HG02571 (cell line): ENCODE measurements at regions not wholly inside any gene's neighbourhood (a gene's known extent, or its start where the extent isn't known, plus 50 kb on each side); places are given as distances from the start of the nearest gene placed in this dataset.
"Not testable (repeated sequence)": the region's sequence is repeated elsewhere in the genome, so short reads cannot be mapped to it uniquely, and the experiment has no call there.

Source experiments
- ATAC-seq: cut with Tn5 transposase; IDR thresholded peaks from one replicate; pipeline ENCODE4 v1.9.1; 2021; ENCODE audit warnings: mild to moderate bottlenecking, moderate library complexity; ENCODE audit not compliant: unreplicated experiment

- ATAC-seq, result not testable (repeated sequence)
These were observed 262.5 kb downstream of the SMARCA2 start for GRCh38 chr9:2277644-2278043.

- ATAC-seq, result not testable (repeated sequence)
These were observed 264.0 kb downstream of the SMARCA2 start for GRCh38 chr9:2279138-2279537.

GRCh38 chr9:2281031-2281802, 266.1 kb downstream of the SMARCA2 start:
- no peak for ATAC-seq

- no peak for ATAC-seq
These were observed 266.6 kb downstream of the SMARCA2 start for GRCh38 chr9:2281803-2282185.

- ATAC-seq, result no peak
These were observed 269.6 kb downstream of the SMARCA2 start for GRCh38 chr9:2284770-2285169.

- ATAC-seq, result no peak
These were observed 270.5 kb downstream of the SMARCA2 start for GRCh38 chr9:2285416-2286332.

- no peak for ATAC-seq
These were observed 271.2 kb downstream of the SMARCA2 start for GRCh38 chr9:2286333-2286705.

GRCh38 chr9:2286825-2287455, 271.8 kb downstream of the SMARCA2 start:
- ATAC-seq, result no peak

GRCh38 chr9:2288309-2288708, 273.2 kb downstream of the SMARCA2 start:
- ATAC-seq, result no peak

GRCh38 chr9:2289263-2289662, 274.1 kb downstream of the SMARCA2 start:
- ATAC-seq, result no peak

- no peak for ATAC-seq
These were observed 275.2 kb downstream of the SMARCA2 start for GRCh38 chr9:2290382-2290781.

- ATAC-seq, result no peak
These were observed 277.0 kb downstream of the SMARCA2 start for GRCh38 chr9:2291980-2292704.

- no peak for ATAC-seq
These were observed 277.6 kb downstream of the SMARCA2 start for GRCh38 chr9:2292733-2293132.

- ATAC-seq, result no peak
These were observed 282.6 kb downstream of the SMARCA2 start for GRCh38 chr9:2297771-2298170.

- no peak for ATAC-seq
These were observed 283.1 kb downstream of the SMARCA2 start for GRCh38 chr9:2298217-2298616.

- no peak for ATAC-seq
These were observed 284.2 kb downstream of the SMARCA2 start for GRCh38 chr9:2299156-2299842.

- no peak for ATAC-seq
These were observed 284.7 kb downstream of the SMARCA2 start for GRCh38 chr9:2299843-2300205.

GRCh38 chr9:2300325-2300724, 285.2 kb downstream of the SMARCA2 start:
- ATAC-seq, result no peak

- ATAC-seq, result no peak
These were observed 287.5 kb downstream of the SMARCA2 start for GRCh38 chr9:2302606-2303005.

GRCh38 chr9:2303056-2303455, 287.9 kb downstream of the SMARCA2 start:
- no peak for ATAC-seq
